DMS 273 (cell line): ENCODE measurements at regions not wholly inside any gene's neighbourhood (a gene's known extent, or its start where the extent isn't known, plus 50 kb on each side); places are given as distances from the start of the nearest gene placed in this dataset.

Source experiments
- DNase-seq: peaks from one replicate; lab custom pipeline; 2025; ENCODE audit not compliant: unreplicated experiment; lab: John Stamatoyannopoulos, UW

- DNase-seq = peak; percentile 13
Observed at GRCh38 chr11:95363708-95364107, 132.7 kb upstream of the SESN3 start.

- DNase-seq = no peak
Observed at GRCh38 chr11:95363164-95363563, 132.2 kb upstream of the SESN3 start.

GRCh38 chr11:95361180-95361579 is 130.2 kb upstream of the SESN3 start:
- no peak for DNase-seq

GRCh38 chr11:95360377-95361075 is 129.5 kb upstream of the SESN3 start:
- no peak for DNase-seq

GRCh38 chr11:95359756-95360155 is 128.8 kb upstream of the SESN3 start:
- DNase-seq = no peak

GRCh38 chr11:95359341-95359663 is 128.3 kb upstream of the SESN3 start:
- DNase-seq = no peak

GRCh38 chr11:95358511-95359340 is 127.7 kb upstream of the SESN3 start:
- peak; percentile 50 for DNase-seq

GRCh38 chr11:95354304-95354703 is 123.3 kb upstream of the SESN3 start:
- DNase-seq = no peak

GRCh38 chr11:95353706-95354105 is 122.7 kb upstream of the SESN3 start:
- DNase-seq = no peak

GRCh38 chr11:95352733-95353346 is 121.8 kb upstream of the SESN3 start:
- DNase-seq = no peak

GRCh38 chr11:95349345-95349942 is 118.4 kb upstream of the SESN3 start:
- no peak for DNase-seq

GRCh38 chr11:95346265-95346664 is 115.3 kb upstream of the SESN3 start:
- no peak for DNase-seq

GRCh38 chr11:95345651-95346050 is 114.6 kb upstream of the SESN3 start:
- DNase-seq = no peak

- DNase-seq = peak; percentile 8
Observed at GRCh38 chr11:95344932-95345642, 114.1 kb upstream of the SESN3 start.

- peak; percentile 95 for DNase-seq
Observed at GRCh38 chr11:95341221-95341620, 110.2 kb upstream of the SESN3 start.

GRCh38 chr11:95339086-95339901 is 108.3 kb upstream of the SESN3 start:
- peak; percentile 29 for DNase-seq

GRCh38 chr11:95338430-95338991 is 107.5 kb upstream of the SESN3 start:
- peak; percentile 79 for DNase-seq

GRCh38 chr11:95337972-95338429 is 107.0 kb upstream of the SESN3 start:
- DNase-seq = peak; percentile 49

- DNase-seq = peak; percentile 97
Observed at GRCh38 chr11:95337175-95337957, 106.4 kb upstream of the SESN3 start.
